GM18873 (cell line): ENCODE measurements at regions not wholly inside any gene's neighbourhood (a gene's known extent, or its start where the extent isn't known, plus 50 kb on each side); places are given as distances from the start of the nearest gene placed in this dataset.

Experiments used
- ATAC-seq: cut with Tn5 transposase; IDR thresholded peaks from one replicate; pipeline ENCODE4 v1.9.1; 2021; ENCODE audit warnings: mild to moderate bottlenecking, moderate library complexity, moderate number of reproducible peaks; ENCODE audit not compliant: unreplicated experiment, low FRiP score

GRCh38 chr4:32148111-32148666, 1428.0 kb downstream of the PCDH7 start:
- no peak for ATAC-seq

GRCh38 chr4:32158961-32159360, 1438.8 kb downstream of the PCDH7 start:
- ATAC-seq, result no peak

- ATAC-seq, result no peak
These were observed 1441.2 kb downstream of the PCDH7 start for GRCh38 chr4:32161392-32161791.

- ATAC-seq, result no peak
These were observed 1443.0 kb downstream of the PCDH7 start for GRCh38 chr4:32163125-32163524.

GRCh38 chr4:32169841-32170240, 1449.7 kb downstream of the PCDH7 start:
- ATAC-seq, result no peak

GRCh38 chr4:32172086-32172485, 1451.9 kb downstream of the PCDH7 start:
- no peak for ATAC-seq

- ATAC-seq, result no peak
These were observed 1452.6 kb downstream of the PCDH7 start for GRCh38 chr4:32172761-32173160.

GRCh38 chr4:32180086-32180485, 1459.9 kb downstream of the PCDH7 start:
- ATAC-seq, result no peak

- no peak for ATAC-seq
These were observed 1464.0 kb downstream of the PCDH7 start for GRCh38 chr4:32184186-32184585.

- no peak for ATAC-seq
These were observed 1469.0 kb downstream of the PCDH7 start for GRCh38 chr4:32189130-32189529.

GRCh38 chr4:32189788-32190187, 1469.6 kb downstream of the PCDH7 start:
- ATAC-seq, result no peak

GRCh38 chr4:32191961-32192360, 1471.8 kb downstream of the PCDH7 start:
- no peak for ATAC-seq

- no peak for ATAC-seq
These were observed 1472.2 kb downstream of the PCDH7 start for GRCh38 chr4:32192363-32192762.

GRCh38 chr4:32192991-32193390, 1472.8 kb downstream of the PCDH7 start:
- no peak for ATAC-seq

- no peak for ATAC-seq
These were observed 1477.0 kb downstream of the PCDH7 start for GRCh38 chr4:32196950-32197688.

- ATAC-seq, result no peak
These were observed 1479.5 kb downstream of the PCDH7 start for GRCh38 chr4:32199639-32200038.

GRCh38 chr4:32203340-32203739, 1483.2 kb downstream of the PCDH7 start:
- no peak for ATAC-seq

- no peak for ATAC-seq
These were observed 1486.6 kb downstream of the PCDH7 start for GRCh38 chr4:32206756-32207155.

GRCh38 chr4:32207456-32207855, 1487.3 kb downstream of the PCDH7 start:
- ATAC-seq, result no peak

- ATAC-seq, result no peak
These were observed 1495.1 kb downstream of the PCDH7 start for GRCh38 chr4:32215277-32215676.

GRCh38 chr4:32216502-32216901, 1496.3 kb downstream of the PCDH7 start:
- ATAC-seq, result no peak

GRCh38 chr4:32219306-32220075, 1499.3 kb downstream of the PCDH7 start:
- no peak for ATAC-seq
